Ascending aorta (tissue), 2 donors: ENCODE measurements at regions not wholly inside any gene's neighbourhood (a gene's known extent, or its start where the extent isn't known, plus 50 kb on each side); places are given as distances from the start of the nearest gene placed in this dataset.

Experiments
- DNase-seq, 2 donors: peaks; one replicate each; pipeline ENCODE4 v3.0.0-alpha.2; 2019; ENCODE audit warnings: low spot score in 2 of 2
- H3K27ac ChIP-seq, 2 donors: fragments of 200-600 bp; sonication (generic); one replicate each; pipeline ENCODE4 v1.5.1; 2016 to 2017; ENCODE audit warnings: mild to moderate bottlenecking in 1 of 2
- H3K27me3 ChIP-seq: fragments of 200-600 bp; sonication (generic); one replicate; pipeline ENCODE4 v1.5.1; 2017
- H3K36me3 ChIP-seq, 2 donors: fragments of 200-600 bp; sonication (generic); one replicate each; pipeline ENCODE4 v1.5.1; 2016
- H3K4me1 ChIP-seq, 2 donors: fragments of 200-600 bp; sonication (generic); one replicate each; pipeline ENCODE4 v1.5.1; 2016 to 2017; ENCODE audit warnings: mild to moderate bottlenecking in 1 of 2
- H3K4me3 ChIP-seq, 2 donors: fragments of 200-600 bp; sonication (generic); one replicate each; pipeline ENCODE4 v1.5.1; 2016 to 2017; ENCODE audit warnings: mild to moderate bottlenecking in 1 of 2
- H3K9me3 ChIP-seq, 2 donors: fragments of 200-600 bp; sonication (generic); one replicate each; pipeline ENCODE4 v1.5.1; 2016
- intact Hi-C: fragments of 100-400 bp; cut with DNase I; formaldehyde crosslinking; loops from one replicate; pipeline ENCODE4 v1.15.1; 2023
- TF ChIP-seq, protein P1 (sequence below), 3 experiments: fragments of 200-600 bp in 2 of 3; fragments of 450-650 bp in 1 of 3; sonication (generic) in 2 of 3; IDR thresholded peaks; one replicate each; pipeline ENCODE4 v1.5.1; 2016 to 2019; ENCODE audit warnings: antibody characterized with exemption in 3 of 3, mild to moderate bottlenecking in 1 of 3, moderate library complexity in 1 of 3

- intact Hi-C loops = no loop called here
- DNase-seq = no peak
- Histone ChIP-seq H3K27ac (no peak overlapping the region), H3K4me1 (no peaks in the 10 kb centered on the region), H3K9me3 (no peaks in the 10 kb centered on the region), H3K27me3 (no peaks in the 10 kb centered on the region), H3K36me3 (no peaks in the 10 kb centered on the region), H3K4me3 (no peak overlapping the region)
- TF ChIP-seq, protein P1, sequence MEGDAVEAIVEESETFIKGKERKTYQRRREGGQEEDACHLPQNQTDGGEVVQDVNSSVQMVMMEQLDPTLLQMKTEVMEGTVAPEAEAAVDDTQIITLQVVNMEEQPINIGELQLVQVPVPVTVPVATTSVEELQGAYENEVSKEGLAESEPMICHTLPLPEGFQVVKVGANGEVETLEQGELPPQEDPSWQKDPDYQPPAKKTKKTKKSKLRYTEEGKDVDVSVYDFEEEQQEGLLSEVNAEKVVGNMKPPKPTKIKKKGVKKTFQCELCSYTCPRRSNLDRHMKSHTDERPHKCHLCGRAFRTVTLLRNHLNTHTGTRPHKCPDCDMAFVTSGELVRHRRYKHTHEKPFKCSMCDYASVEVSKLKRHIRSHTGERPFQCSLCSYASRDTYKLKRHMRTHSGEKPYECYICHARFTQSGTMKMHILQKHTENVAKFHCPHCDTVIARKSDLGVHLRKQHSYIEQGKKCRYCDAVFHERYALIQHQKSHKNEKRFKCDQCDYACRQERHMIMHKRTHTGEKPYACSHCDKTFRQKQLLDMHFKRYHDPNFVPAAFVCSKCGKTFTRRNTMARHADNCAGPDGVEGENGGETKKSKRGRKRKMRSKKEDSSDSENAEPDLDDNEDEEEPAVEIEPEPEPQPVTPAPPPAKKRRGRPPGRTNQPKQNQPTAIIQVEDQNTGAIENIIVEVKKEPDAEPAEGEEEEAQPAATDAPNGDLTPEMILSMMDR (IDR thresholded peaks at IDR 0.05) = no peak
Observed at GRCh38 chr1:218809061-218809460, 364.6 kb upstream of the LYPLAL1 start.

DNA sequence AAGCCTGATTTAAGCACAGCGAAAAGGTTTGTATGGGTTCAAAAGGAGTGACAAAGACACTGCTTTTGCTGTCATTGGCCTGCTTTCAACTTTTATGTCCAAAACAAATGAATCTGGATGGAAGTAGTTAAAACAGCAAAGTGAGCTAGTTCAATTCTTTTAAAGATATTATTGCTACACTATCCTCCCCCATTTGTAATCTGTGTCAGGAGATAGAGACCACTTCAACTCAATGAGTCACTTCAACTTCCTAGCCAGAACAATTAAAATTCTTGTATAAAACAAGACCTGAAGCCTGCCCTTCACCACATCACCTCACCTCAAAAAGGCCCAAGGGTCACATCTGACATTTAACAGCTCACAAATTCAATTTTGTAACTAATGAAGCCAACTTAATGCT, 364.1 kb upstream of the LYPLAL1 start:
- Histone ChIP-seq H3K27ac (no peak overlapping the region), H3K4me1 (no peaks in the 10 kb centered on the region), H3K27me3 (no peaks in the 10 kb centered on the region), H3K36me3 (no peaks in the 10 kb centered on the region), H3K9me3 (no peaks in the 10 kb centered on the region), H3K4me3 (no peak overlapping the region)
- intact Hi-C loops = no loop called here
- TF ChIP-seq, protein P1 (IDR thresholded peaks at IDR 0.05) = no peak
- DNase-seq = no peak

DNA sequence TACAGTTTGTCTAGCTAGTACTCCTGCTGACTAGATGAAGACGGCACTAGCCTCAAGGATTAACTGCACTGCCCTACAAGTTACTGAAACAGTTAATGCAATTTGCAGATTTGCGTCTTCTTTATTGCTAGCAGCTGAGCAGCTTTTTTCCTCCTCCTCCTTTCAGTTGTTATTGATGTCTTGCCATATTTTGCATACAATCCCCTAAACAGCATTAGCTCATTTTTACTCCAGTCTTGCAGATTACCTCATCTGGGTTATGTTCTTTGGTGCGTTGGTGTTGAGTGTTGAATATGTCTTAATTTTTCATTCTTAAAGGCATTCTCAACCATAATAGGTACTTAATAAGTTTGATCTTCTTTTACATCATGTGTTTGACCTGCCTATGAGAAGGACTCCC, 363.4 kb upstream of the LYPLAL1 start:
- no peaks in the 10 kb centered on the region for H3K9me3 ChIP-seq
- TF ChIP-seq, protein P1 (IDR thresholded peaks at IDR 0.05) = no peak

DNA sequence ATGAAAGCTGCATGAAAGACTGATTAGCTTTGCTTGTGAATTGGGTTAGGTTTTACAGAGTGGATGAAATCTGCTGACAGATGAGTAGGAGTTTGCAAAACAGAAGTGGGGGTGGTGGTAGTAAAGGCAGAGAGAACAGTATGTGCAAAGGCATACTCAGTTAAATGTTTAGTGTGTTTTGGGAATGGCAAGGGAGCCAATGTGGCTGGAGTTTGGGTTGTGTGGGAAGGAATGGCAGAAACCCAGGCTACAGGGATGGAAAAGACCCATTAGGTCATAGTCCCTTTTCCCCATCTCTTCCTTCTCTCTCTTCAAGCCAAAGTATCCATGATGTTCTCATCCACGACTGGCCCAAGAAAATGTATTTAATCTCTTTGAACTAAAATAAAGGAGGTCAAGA, 362.2 kb upstream of the LYPLAL1 start:
- DNase-seq = no peak
- H3K4me1 ChIP-seq = no peaks in the 10 kb centered on the region
- H3K27ac ChIP-seq = peak overlapping the region in 1 of 2 donors; percentile 23
- TF ChIP-seq, protein P1 (IDR thresholded peaks at IDR 0.05) = no peak
- no peaks in the 10 kb centered on the region for H3K27me3 ChIP-seq
- H3K36me3 ChIP-seq = no peaks in the 10 kb centered on the region
- no peaks in the 10 kb centered on the region for H3K9me3 ChIP-seq
- H3K4me3 ChIP-seq = no peak overlapping the region
- intact Hi-C loops = no loop called here

More for the DNA sequence above, 363.4 kb upstream of the LYPLAL1 start:
- Histone ChIP-seq H3K4me3 (no peak overlapping the region), H3K4me1 (no peaks in the 10 kb centered on the region), H3K27me3 (no peaks in the 10 kb centered on the region), H3K27ac (no peak overlapping the region), H3K36me3 (no peaks in the 10 kb centered on the region)
- intact Hi-C loops = no loop called here
- no peak for DNase-seq

DNA sequence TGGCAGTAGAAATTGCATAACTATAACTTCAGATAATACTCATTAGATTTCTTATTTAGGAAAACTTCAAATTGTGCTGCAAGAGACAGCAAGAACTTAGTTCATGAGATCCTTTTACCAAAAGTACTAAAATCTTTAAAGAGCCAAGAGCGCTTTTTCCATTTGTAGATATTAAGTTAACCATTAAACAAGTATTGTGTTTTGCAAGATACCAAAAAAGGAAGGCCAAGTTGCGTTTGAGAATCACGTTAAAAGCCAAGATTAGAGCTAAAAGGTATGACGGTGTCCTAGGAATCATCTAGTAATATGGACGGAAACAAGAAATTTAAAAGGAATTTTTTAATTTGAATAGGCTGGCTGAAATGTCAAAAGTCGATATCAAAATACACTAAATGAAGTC, 361.3 kb upstream of the LYPLAL1 start:
- Histone ChIP-seq H3K36me3 (no peaks in the 10 kb centered on the region), H3K4me3 (no peak overlapping the region), H3K4me1 (no peaks in the 10 kb centered on the region), H3K27ac (no peak overlapping the region), H3K9me3 (no peaks in the 10 kb centered on the region), H3K27me3 (no peaks in the 10 kb centered on the region)
- TF ChIP-seq, protein P1 (IDR thresholded peaks at IDR 0.05) = no peak
- DNase-seq = no peak
- intact Hi-C loops = no loop called here

GRCh38 chr1:218813237-218813636, 360.4 kb upstream of the LYPLAL1 start:
- intact Hi-C loops = no loop called here
- TF ChIP-seq, protein P1 (IDR thresholded peaks at IDR 0.05) = no peak

More at GRCh38 chr1:218813237-218813636, 360.4 kb upstream of the LYPLAL1 start:
- no peak for DNase-seq
- H3K36me3 ChIP-seq = no peaks in the 10 kb centered on the region
- no peaks in the 10 kb centered on the region for H3K27me3 ChIP-seq
- no peaks in the 10 kb centered on the region for H3K4me1 ChIP-seq
- no peak overlapping the region for H3K27ac ChIP-seq
- no peaks in the 10 kb centered on the region for H3K9me3 ChIP-seq
- H3K4me3 ChIP-seq = no peak overlapping the region
